Neural progenitor cell (in vitro differentiated cells): ENCODE measurements at regions not wholly inside any gene's neighbourhood (a gene's known extent, or its start where the extent isn't known, plus 50 kb on each side); places are given as distances from the start of the nearest gene placed in this dataset.

Source experiments
- DNase-seq: peaks from one replicate; pipeline ENCODE4 v3.0.0-alpha.2; 2016; ENCODE audit warnings: low spot score
- H2AFZ ChIP-seq: fragments of 200-600 bp; sonication (generic); replicated peaks from 2 replicates; pipeline ENCODE4 v1.6.1; 2016; ENCODE audit warnings: antibody characterized with exemption
- H3F3A ChIP-seq: fragments of 200-600 bp; sonication (generic); 2 replicates; pipeline ENCODE4 v1.6.1; 2016; ENCODE audit warnings: antibody characterized with exemption, low read depth
- H3K27ac ChIP-seq: fragments of 200-600 bp; sonication (generic); 2 replicates; pipeline ENCODE4 v1.5.1; 2016; ENCODE audit warnings: mild to moderate bottlenecking
- H3K27me3 ChIP-seq: fragments of 200-600 bp; sonication (generic); 2 replicates; pipeline ENCODE4 v1.6.1; 2016; ENCODE audit warnings: mild to moderate bottlenecking, moderate library complexity
- H3K36me3 ChIP-seq: fragments of 200-600 bp; sonication (generic); 2 replicates; pipeline ENCODE4 v1.5.1; 2016
- H3K4me1 ChIP-seq: fragments of 200-600 bp; sonication (generic); 2 replicates; pipeline ENCODE4 v1.6.1; 2016; ENCODE audit warnings: mixed run types
- H3K4me2 ChIP-seq: fragments of 200-600 bp; sonication (generic); 2 replicates; pipeline ENCODE4 v1.6.1; 2016
- H3K4me3 ChIP-seq: fragments of 200-600 bp; sonication (generic); 2 replicates; pipeline ENCODE4 v1.5.1; 2016
- H3K79me2 ChIP-seq: fragments of 200-600 bp; sonication (generic); 2 replicates; pipeline ENCODE4 v1.6.1; 2016; ENCODE audit warnings: low read depth
- H3K9ac ChIP-seq: fragments of 200-600 bp; sonication (generic); 2 replicates; pipeline ENCODE4 v1.6.1; 2016
- H3K9me3 ChIP-seq: fragments of 200-600 bp; sonication (generic); 2 replicates; pipeline ENCODE4 v1.5.1; 2016; ENCODE audit warnings: low read depth
- H4K20me1 ChIP-seq: fragments of 200-600 bp; sonication (generic); 2 replicates; pipeline ENCODE4 v1.6.1; 2016; ENCODE audit warnings: low read depth
- H3K27ac Mint-ChIP-seq: 3 replicates; pipeline ENCODE4 v1.8.0; 2021; ENCODE audit warnings: mixed read lengths
- H3K27me3 Mint-ChIP-seq: 2 replicates; pipeline ENCODE4 v1.8.0; 2022; ENCODE audit warnings: low read depth, mild to moderate bottlenecking, inconsistent platforms, moderate library complexity, mixed read lengths; ENCODE audit not compliant: insufficient read depth
- H3K36me3 Mint-ChIP-seq: 3 replicates; pipeline ENCODE4 v1.8.0; 2021; ENCODE audit warnings: mixed read lengths
- H3K4me1 Mint-ChIP-seq: 3 replicates; pipeline ENCODE4 v1.8.0; 2021; ENCODE audit warnings: mixed read lengths
- H3K4me3 Mint-ChIP-seq: 3 replicates; pipeline ENCODE4 v1.8.0; 2021; ENCODE audit warnings: mild to moderate bottlenecking, moderate library complexity, mixed read lengths
- H3K9me3 Mint-ChIP-seq: 3 replicates; pipeline ENCODE4 v1.8.0; 2020; ENCODE audit warnings: mixed read lengths
- CTCF ChIP-seq: fragments of 200-600 bp; sonication (generic); IDR thresholded peaks from 2 replicates; pipeline ENCODE4 v1.5.1; 2017; ENCODE audit warnings: antibody characterized with exemption, mild to moderate bottlenecking
- EZH2 ChIP-seq: fragments of 200-600 bp; sonication (generic); IDR thresholded peaks from 2 replicates; pipeline ENCODE4 v1.6.1; 2017; ENCODE audit warnings: antibody characterized with exemption, mild to moderate bottlenecking, moderate library complexity
- EZH2phosphoT487 ChIP-seq: fragments of 200-600 bp; sonication (generic); IDR thresholded peaks from 2 replicates; pipeline ENCODE4 v1.6.1; 2017; ENCODE audit warnings: antibody characterized with exemption

GRCh38 chr4:30495251-30495650 is 224.9 kb upstream of the PCDH7 start:
- Histone ChIP-seq H3K9me3 (no peaks in the 10 kb centered on the region), H3K4me1 (no peaks in the 10 kb centered on the region), H4K20me1 (no peaks in the 10 kb centered on the region), H3K27ac (no peak overlapping the region), H3F3A (no peaks in the 10 kb centered on the region), H2AFZ (no peak overlapping the region), H3K4me3 (no peak overlapping the region), H3K36me3 (no peaks in the 10 kb centered on the region), H3K79me2 (no peaks in the 10 kb centered on the region), H3K9ac (no peak overlapping the region), H3K4me2 (no peak overlapping the region), H3K27me3 (no peaks in the 10 kb centered on the region)
- H3K36me3 Mint-ChIP-seq, result no peaks in the 10 kb centered on the region
- TF ChIP-seq CTCF (no peak), EZH2 (no peak)
- no peak overlapping the region for H3K4me3 Mint-ChIP-seq
- H3K27me3 Mint-ChIP-seq, result no peaks in the 10 kb centered on the region
- H3K4me1 Mint-ChIP-seq, result no peaks in the 10 kb centered on the region
- no peak for DNase-seq
- no peak overlapping the region for H3K27ac Mint-ChIP-seq
- peaks cover 8% of the 10 kb centered on the region for H3K9me3 Mint-ChIP-seq

GRCh38 chr4:30495651-30496310 is 224.4 kb upstream of the PCDH7 start:
- no peaks in the 10 kb centered on the region for H3K36me3 Mint-ChIP-seq
- Histone ChIP-seq H4K20me1 (no peaks in the 10 kb centered on the region), H3K4me2 (no peak overlapping the region), H2AFZ (no peak overlapping the region), H3K27ac (no peak overlapping the region), H3K4me3 (no peak overlapping the region), H3K79me2 (no peaks in the 10 kb centered on the region), H3K9ac (no peak overlapping the region), H3K27me3 (no peaks in the 10 kb centered on the region), H3K4me1 (no peaks in the 10 kb centered on the region), H3K36me3 (no peaks in the 10 kb centered on the region), H3F3A (no peaks in the 10 kb centered on the region), H3K9me3 (no peaks in the 10 kb centered on the region)
- no peak overlapping the region for H3K27ac Mint-ChIP-seq
- TF ChIP-seq EZH2phosphoT487, result no peak
- no peak for TF ChIP-seq EZH2
- TF ChIP-seq CTCF, result no peak
- DNase-seq, result no peak
- no peaks in the 10 kb centered on the region for H3K27me3 Mint-ChIP-seq
- H3K9me3 Mint-ChIP-seq, result peaks cover 8% of the 10 kb centered on the region
- no peak overlapping the region for H3K4me3 Mint-ChIP-seq
- H3K4me1 Mint-ChIP-seq, result no peaks in the 10 kb centered on the region

GRCh38 chr4:30511751-30512150 is 208.4 kb upstream of the PCDH7 start:
- H3K4me3 Mint-ChIP-seq, result no peak overlapping the region
- Histone ChIP-seq H3F3A (peaks cover 9% of the 10 kb centered on the region), H4K20me1 (no peaks in the 10 kb centered on the region), H3K4me1 (peaks cover 27% of the 10 kb centered on the region), H3K27me3 (no peaks in the 10 kb centered on the region), H3K4me3 (no peak overlapping the region), H3K79me2 (no peaks in the 10 kb centered on the region), H3K27ac (peak overlapping the region; percentile 20), H3K9ac (no peak overlapping the region), H3K36me3 (no peaks in the 10 kb centered on the region), H2AFZ (no peak overlapping the region), H3K4me2 (peak overlapping the region; percentile 42), H3K9me3 (no peaks in the 10 kb centered on the region)
- peak; percentile 68 for DNase-seq
- no peak overlapping the region for H3K27ac Mint-ChIP-seq
- no peaks in the 10 kb centered on the region for H3K36me3 Mint-ChIP-seq
- H3K4me1 Mint-ChIP-seq, result peaks cover 3% of the 10 kb centered on the region
- TF ChIP-seq CTCF, result no peak
- TF ChIP-seq EZH2phosphoT487, result no peak
- H3K27me3 Mint-ChIP-seq, result no peaks in the 10 kb centered on the region
- H3K9me3 Mint-ChIP-seq, result peaks cover 2% of the 10 kb centered on the region
